NCI-H526 (cell line): ENCODE measurements at regions not wholly inside any gene's neighbourhood (a gene's known extent, or its start where the extent isn't known, plus 50 kb on each side); places are given as distances from the start of the nearest gene placed in this dataset.

Experiments
- DNase-seq, 2 experiments: peaks; one replicate each; lab custom pipeline; 2025; lab: John Stamatoyannopoulos, UW

GRCh38 chr2:193566276-193566675 is 1371.5 kb upstream of the TMEFF2 start:
- DNase-seq, result no peak

GRCh38 chr2:193562031-193562430 is 1367.3 kb upstream of the TMEFF2 start:
- DNase-seq, result no peak

GRCh38 chr2:193561054-193561453 is 1366.3 kb upstream of the TMEFF2 start:
- DNase-seq, result no peak

GRCh38 chr2:193556766-193557470 is 1362.2 kb upstream of the TMEFF2 start:
- DNase-seq, result no peak

GRCh38 chr2:193549661-193550060 is 1354.9 kb upstream of the TMEFF2 start:
- no peak for DNase-seq

GRCh38 chr2:193542762-193543161 is 1348.0 kb upstream of the TMEFF2 start:
- DNase-seq, result no peak

- DNase-seq, result no peak
Measured at GRCh38 chr2:193539188-193539587, 1344.5 kb upstream of the TMEFF2 start.

GRCh38 chr2:193538061-193538460 is 1343.3 kb upstream of the TMEFF2 start:
- no peak for DNase-seq

GRCh38 chr2:193537531-193537930 is 1342.8 kb upstream of the TMEFF2 start:
- no peak for DNase-seq

- DNase-seq, result no peak
Measured at GRCh38 chr2:193528458-193528857, 1333.7 kb upstream of the TMEFF2 start.

- DNase-seq, result no peak
Measured at GRCh38 chr2:193527146-193527545, 1332.4 kb upstream of the TMEFF2 start.

- DNase-seq, result no peak
Measured at GRCh38 chr2:193523662-193524061, 1328.9 kb upstream of the TMEFF2 start.

GRCh38 chr2:193521523-193521922 is 1326.8 kb upstream of the TMEFF2 start:
- DNase-seq, result no peak

- no peak for DNase-seq
Measured at GRCh38 chr2:193520709-193521458, 1326.2 kb upstream of the TMEFF2 start.

- no peak for DNase-seq
Measured at GRCh38 chr2:193518041-193518817, 1323.5 kb upstream of the TMEFF2 start.

- DNase-seq, result no peak
Measured at GRCh38 chr2:193517615-193518014, 1322.9 kb upstream of the TMEFF2 start.

GRCh38 chr2:193506035-193506434 is 1311.3 kb upstream of the TMEFF2 start:
- no peak for DNase-seq

- no peak for DNase-seq
Measured at GRCh38 chr2:193505620-193506019, 1310.9 kb upstream of the TMEFF2 start.

GRCh38 chr2:193502363-193503035 is 1307.8 kb upstream of the TMEFF2 start:
- peak; percentile 60 to 87 for DNase-seq

GRCh38 chr2:193496786-193497185 is 1302.1 kb upstream of the TMEFF2 start:
- DNase-seq, result no peak

- DNase-seq, result no peak
Measured at GRCh38 chr2:193482557-193482956, 1287.8 kb upstream of the TMEFF2 start.

- DNase-seq, result no peak
Measured at GRCh38 chr2:193480187-193480586, 1285.5 kb upstream of the TMEFF2 start.
